Transverse colon (tissue), 4 donors: ENCODE measurements at regions not wholly inside any gene's neighbourhood (a gene's known extent, or its start where the extent isn't known, plus 50 kb on each side); places are given as distances from the start of the nearest gene placed in this dataset.

Experiments
- DNase-seq: peaks from one replicate; pipeline ENCODE4 v3.0.0-alpha.2; 2019
- H3K27ac ChIP-seq, 4 donors: fragments of 200-600 bp; sonication (generic); 2 replicates each; pipeline ENCODE4 v1.5.1; 2016 to 2018; ENCODE audit warnings: inconsistent platforms in 4 of 4
- H3K27me3 ChIP-seq: fragments of 200-600 bp; sonication (generic); 2 replicates; pipeline ENCODE4 v1.5.1; 2017; ENCODE audit warnings: inconsistent platforms
- H3K36me3 ChIP-seq, 4 donors: fragments of 200-600 bp; sonication (generic); 2 replicates each; pipeline ENCODE4 v1.5.1; 2017 to 2019; ENCODE audit warnings: inconsistent platforms in 4 of 4
- H3K4me1 ChIP-seq, 4 donors: fragments of 200-600 bp; sonication (generic); 2 replicates each; pipeline ENCODE4 v1.5.1; 2017 to 2020; ENCODE audit warnings: inconsistent platforms in 4 of 4
- H3K4me3 ChIP-seq, 4 donors: fragments of 200-600 bp; sonication (generic); 1 replicate in 1 of 4; 2 replicates in 3 of 4; pipeline versions ENCODE4 v1.5.1 to v1.6.1; 2017 to 2019; ENCODE audit warnings: inconsistent platforms in 4 of 4
- H3K9me3 ChIP-seq, 2 donors: fragments of 200-600 bp; sonication (generic); 2 replicates each; pipeline ENCODE4 v1.5.1; 2017 to 2019; ENCODE audit warnings: inconsistent platforms in 2 of 2
- CTCF ChIP-seq, 5 experiments: fragments of 200-600 bp in 3 of 5; fragments of 450-650 bp in 2 of 5; sonication (generic) in 3 of 5; IDR thresholded peaks; 1 replicate in 2 of 5; 2 replicates in 3 of 5; pipeline ENCODE4 v1.5.1; 2016 to 2017; ENCODE audit warnings: antibody characterized with exemption in 5 of 5, inconsistent platforms in 3 of 5, mild to moderate bottlenecking in 2 of 5, moderate library complexity in 1 of 5
- EP300 ChIP-seq: sonication (generic); formaldehyde crosslinking; IDR thresholded peaks from one replicate; pipeline ENCODE4 v1.6.1; 2017; ENCODE audit warnings: antibody characterized with exemption, low read depth
- POLR2A ChIP-seq: fragments of 450-650 bp; IDR thresholded peaks from one replicate; pipeline ENCODE4 v1.6.1; 2016; ENCODE audit warnings: antibody characterized with exemption, mild to moderate bottlenecking, moderate library complexity
- POLR2AphosphoS5 ChIP-seq, 3 donors: sonication (generic); formaldehyde crosslinking; IDR thresholded peaks; one replicate each; pipeline ENCODE4 v1.6.1; 2016; ENCODE audit warnings: antibody characterized with exemption in 3 of 3
- WGBS, 2 donors: methylation state at CpG; one replicate each; pipeline ENCODE4 v1.1.5; 2018; ENCODE audit warnings: low coverage in 1 of 2; 5-methylcytosine and 5-hydroxymethylcytosine counted together
- in situ Hi-C, 4 donors: fragments of 200-750 bp; cut with MboI; loops; one replicate each; pipeline versions ENCODE4 v1.15.0 to v1.15.1; 2017; ENCODE audit warnings: low sequenced_read_pairs in 3 of 4, low pct_ligation_motif_present in 1 of 4, low pct_unique_long_range_greater_than_20kb in 1 of 4
- intact Hi-C: fragments of 100-400 bp; cut with DNase I; formaldehyde crosslinking; loops from one replicate; pipeline ENCODE4 v1.15.1; 2023; ENCODE audit warnings: low total_unique reads

GRCh38 chr7:115747174-115747573 is 283.4 kb downstream of the TFEC start:
- Histone ChIP-seq H3K36me3 (no peaks in the 10 kb centered on the region), H3K4me1 (peaks cover 0 to 9% (median 4%) of the 10 kb centered on the region in 4 donors), H3K27ac (no peak overlapping the region), H3K27me3 (no peaks in the 10 kb centered on the region), H3K4me3 (no peak overlapping the region), H3K9me3 (no peaks in the 10 kb centered on the region)
- WGBS, 2 donors: 13 to 29% methylated on average over 4 of the region's 4 CpGs
- in situ Hi-C loops (no loop called here), intact Hi-C loops (loop anchor here (5.0 kb wide), 1 partner anchor 845 kb away; no protein-coding TSS in a partner anchor)
- DNase-seq: no peak
- TF ChIP-seq CTCF (IDR thresholded peaks at IDR 0.05) (no peak), POLR2A (no peak), POLR2AphosphoS5 (IDR thresholded peaks at IDR 0.05) (no peak), EP300 (no peak)

GRCh38 chr7:115740043-115740442 is 290.5 kb downstream of the TFEC start:
- DNase-seq: no peak
- H3K36me3 ChIP-seq: no peaks in the 10 kb centered on the region
- intact Hi-C loops: no loop called here
- no peak overlapping the region for H3K4me3 ChIP-seq
- H3K9me3 ChIP-seq: no peaks in the 10 kb centered on the region
- no peaks in the 10 kb centered on the region for H3K4me1 ChIP-seq
- H3K27ac ChIP-seq: no peak overlapping the region
- H3K27me3 ChIP-seq: no peaks in the 10 kb centered on the region
- TF ChIP-seq CTCF (IDR thresholded peaks at IDR 0.05) (no peak), POLR2AphosphoS5 (IDR thresholded peaks at IDR 0.05) (no peak), POLR2A (no peak), EP300 (no peak)
- in situ Hi-C loops: no loop called here

- no peaks in the 10 kb centered on the region for H3K4me1 ChIP-seq
- H3K36me3 ChIP-seq: no peaks in the 10 kb centered on the region
- H3K27me3 ChIP-seq: no peaks in the 10 kb centered on the region
- H3K27ac ChIP-seq: no peak overlapping the region
- WGBS, 2 donors: 79 to 82% methylated on average over 2 to 3 of the region's 3 CpGs
- in situ Hi-C loops (no loop called here), intact Hi-C loops (no loop called here)
- no peak for TF ChIP-seq POLR2AphosphoS5 (IDR thresholded peaks at IDR 0.05)
- TF ChIP-seq EP300: no peak
- TF ChIP-seq CTCF (IDR thresholded peaks at IDR 0.05): no peak
- TF ChIP-seq POLR2A: no peak
- DNase-seq: no peak
- no peaks in the 10 kb centered on the region for H3K9me3 ChIP-seq
- no peak overlapping the region for H3K4me3 ChIP-seq
Observed at GRCh38 chr7:115734641-115735040, 295.9 kb downstream of the TFEC start.

- no peak for DNase-seq
- intact Hi-C loops: no loop called here
- no peaks in the 10 kb centered on the region for H3K4me1 ChIP-seq
- no peak overlapping the region for H3K27ac ChIP-seq
- in situ Hi-C loops: no loop called here
- no peaks in the 10 kb centered on the region for H3K9me3 ChIP-seq
- 65 to 77% methylated on average over 4 of the region's 4 CpGs for WGBS, 2 donors
- no peaks in the 10 kb centered on the region for H3K27me3 ChIP-seq
- TF ChIP-seq POLR2AphosphoS5 (IDR thresholded peaks at IDR 0.05) (no peak), POLR2A (no peak), EP300 (no peak), CTCF (IDR thresholded peaks at IDR 0.05) (no peak)
- no peaks in the 10 kb centered on the region for H3K36me3 ChIP-seq
- H3K4me3 ChIP-seq: no peak overlapping the region
Observed at GRCh38 chr7:115731796-115732471, 298.6 kb downstream of the TFEC start.
